NCI-H128 (cell line): ENCODE measurements at regions not wholly inside any gene's neighbourhood (a gene's known extent, or its start where the extent isn't known, plus 50 kb on each side); places are given as distances from the start of the nearest gene placed in this dataset.
"Not testable (repeated sequence)": the region's sequence is repeated elsewhere in the genome, so short reads cannot be mapped to it uniquely, and the experiment has no call there.

Experiments used
- DNase-seq: peaks from one replicate; lab custom pipeline; 2025; ENCODE audit not compliant: unreplicated experiment; lab: John Stamatoyannopoulos, UW

DNA sequence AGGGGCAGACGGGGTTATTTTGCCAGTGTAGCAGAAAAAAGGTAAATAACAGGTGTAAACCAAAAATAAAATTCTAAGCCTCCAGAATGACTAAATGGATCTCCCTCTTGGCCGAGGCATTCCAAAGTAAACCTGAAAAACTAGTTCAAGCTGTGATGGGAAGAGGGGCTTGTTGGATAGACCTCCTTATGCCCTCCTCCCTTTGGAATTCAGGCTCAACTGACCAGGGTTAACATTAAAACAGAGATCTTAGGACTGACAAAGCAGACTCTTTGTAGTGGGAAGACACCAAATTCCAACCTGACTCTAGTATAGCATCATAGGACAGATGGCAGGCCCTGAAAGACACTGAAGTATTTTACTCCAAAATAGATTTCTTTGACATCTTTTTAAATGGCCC, 113.8 kb upstream of the ITGB1 start:
- no peak for DNase-seq

DNA sequence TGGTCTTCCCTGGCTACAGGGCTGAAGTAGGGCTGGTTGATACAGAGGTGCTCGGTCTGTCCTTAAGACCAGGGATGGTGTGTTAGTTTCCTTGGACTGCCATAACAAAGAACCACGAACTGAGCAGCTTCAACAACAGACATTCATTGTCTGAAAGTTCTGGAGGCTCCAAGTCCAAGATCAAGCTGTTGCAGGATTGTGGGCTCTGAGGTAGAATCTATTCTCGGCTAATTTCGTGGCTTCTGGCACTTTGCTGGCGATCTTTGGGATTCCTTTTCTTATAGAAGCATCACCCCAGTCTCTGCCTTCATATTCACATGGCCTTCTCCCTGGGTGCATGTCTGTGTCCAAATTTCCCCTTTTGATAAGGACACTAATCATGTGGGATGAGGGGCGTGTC, 112.1 kb upstream of the ITGB1 start:
- DNase-seq: no peak

DNA sequence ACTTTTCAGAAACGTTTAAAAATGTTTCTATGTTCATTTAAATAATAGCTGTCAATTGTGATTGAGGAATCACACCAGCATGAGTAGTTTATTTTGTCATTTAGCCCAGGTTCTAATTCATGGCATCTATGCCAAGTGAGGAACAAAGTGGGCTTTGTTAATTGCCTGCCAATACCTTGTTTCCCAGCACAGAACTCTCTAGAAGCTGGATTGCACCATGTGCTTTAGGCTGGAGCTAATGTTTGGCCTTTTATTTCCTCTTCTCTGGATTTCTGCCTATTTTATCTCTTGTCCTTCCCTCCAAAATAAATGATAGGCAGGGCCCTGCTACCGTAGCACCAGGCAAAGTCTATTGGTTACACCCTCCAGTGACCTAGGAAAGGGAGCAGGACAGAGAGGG, 109.9 kb upstream of the ITGB1 start:
- DNase-seq: no peak

DNA sequence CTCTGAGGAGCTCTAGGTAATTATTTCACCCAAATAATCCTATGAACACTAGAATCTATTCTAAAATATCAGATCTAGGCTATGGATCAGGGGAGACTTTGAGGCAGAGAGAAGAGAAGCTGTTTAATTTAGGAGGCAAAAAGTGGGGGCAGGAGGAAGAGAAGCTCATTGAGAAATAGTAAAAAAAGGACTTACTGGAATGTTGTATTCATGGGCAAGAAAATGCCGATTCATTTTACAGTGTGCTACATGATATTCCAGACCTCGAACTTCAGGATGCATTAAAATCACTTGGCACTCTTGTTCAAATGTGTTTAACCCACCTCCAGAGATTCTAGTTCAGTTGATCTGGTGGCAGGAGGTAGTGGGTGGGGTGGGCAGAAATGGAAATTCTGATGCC, 109.5 kb upstream of the ITGB1 start:
- DNase-seq: no peak

DNA sequence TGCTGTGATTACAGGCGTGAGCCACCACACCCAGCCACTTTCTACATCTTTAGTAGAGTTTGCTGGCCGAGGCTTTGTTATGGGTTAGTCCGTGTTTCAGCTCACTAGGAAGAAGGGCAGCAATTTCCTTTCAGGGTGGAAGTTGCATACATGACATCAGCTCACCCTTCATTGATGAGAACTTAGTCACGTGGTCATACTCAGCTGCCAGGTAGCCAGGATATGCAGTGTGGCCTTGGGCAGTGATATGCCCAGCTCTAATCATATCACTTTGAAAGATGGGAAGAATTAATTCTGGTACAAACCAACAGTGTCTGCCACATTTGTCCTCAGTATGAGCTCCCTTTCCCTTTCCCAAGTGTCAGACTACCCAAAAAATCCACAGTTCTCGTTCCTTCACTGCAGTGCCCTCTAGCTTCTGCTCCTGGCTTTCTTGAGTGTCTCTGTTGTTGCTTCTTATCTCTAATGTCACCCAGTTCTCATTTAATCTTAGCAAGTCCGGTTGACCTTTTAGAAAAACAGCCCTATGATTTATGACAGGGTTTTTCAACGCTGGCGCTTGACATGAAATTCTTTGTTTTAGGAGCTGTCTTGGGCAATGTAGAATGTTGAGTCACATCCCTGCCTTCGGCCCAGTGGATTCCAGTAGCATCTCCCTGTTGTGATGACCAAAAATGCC, 108.7 kb upstream of the ITGB1 start:
- DNase-seq: no peak

DNA sequence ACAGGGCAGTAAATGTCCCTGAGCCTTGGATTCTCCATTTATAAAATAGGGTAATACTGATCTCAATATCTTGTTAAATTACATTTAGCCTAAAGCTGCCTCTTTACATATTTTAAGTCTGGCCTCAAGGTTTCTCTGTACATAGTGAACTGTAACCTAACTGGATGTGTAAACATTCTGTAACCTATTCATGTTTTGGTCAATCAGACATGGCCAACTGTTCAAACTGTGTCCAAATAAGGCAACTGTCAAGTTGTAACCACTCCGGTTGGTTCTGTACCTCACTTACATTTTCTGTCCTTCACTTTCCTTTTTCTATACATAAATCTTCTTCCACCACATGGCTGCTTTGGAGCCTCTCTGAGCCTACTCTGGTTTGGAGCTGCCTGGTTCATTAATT, 107.1 kb upstream of the ITGB1 start:
- no peak for DNase-seq

DNA sequence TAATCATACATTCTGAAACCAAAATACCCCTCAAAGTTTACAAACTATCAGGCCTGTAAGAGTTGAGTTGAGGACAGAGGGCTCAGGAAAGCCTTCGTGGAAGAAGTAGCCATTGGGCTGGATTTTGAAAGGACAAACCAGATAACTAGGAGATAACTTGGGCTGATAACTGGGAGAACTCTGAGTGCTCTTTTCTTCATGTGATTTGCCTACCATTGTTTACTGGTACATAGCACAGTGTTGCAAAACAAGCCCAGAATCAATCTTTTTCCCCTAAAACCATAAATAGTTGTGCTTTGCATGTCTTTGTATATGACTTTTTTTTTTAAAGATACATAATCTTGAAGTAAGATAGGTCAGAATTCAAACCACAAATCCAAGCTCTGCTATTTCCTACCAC, 106.7 kb upstream of the ITGB1 start:
- DNase-seq: no peak

DNA sequence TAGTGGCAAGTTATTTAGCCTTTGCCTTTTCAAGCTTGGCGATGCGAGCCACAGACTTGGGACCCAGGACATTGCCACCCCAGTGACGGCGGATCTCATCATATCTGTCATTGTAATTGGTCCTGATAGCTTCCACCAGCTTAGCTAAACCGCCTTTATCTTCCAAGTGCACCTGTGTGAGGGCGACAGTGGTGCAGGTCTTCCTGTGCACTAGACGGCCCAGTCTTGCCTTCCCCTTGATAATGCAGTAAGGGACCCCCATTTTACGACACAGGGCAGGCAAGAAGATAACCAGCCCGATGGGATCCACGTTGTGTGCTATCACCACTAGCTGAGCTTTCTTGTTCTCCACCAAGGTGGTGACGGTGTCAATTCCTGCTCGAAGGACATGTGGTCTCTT, 99.6 kb upstream of the ITGB1 start:
- no peak for DNase-seq

DNA sequence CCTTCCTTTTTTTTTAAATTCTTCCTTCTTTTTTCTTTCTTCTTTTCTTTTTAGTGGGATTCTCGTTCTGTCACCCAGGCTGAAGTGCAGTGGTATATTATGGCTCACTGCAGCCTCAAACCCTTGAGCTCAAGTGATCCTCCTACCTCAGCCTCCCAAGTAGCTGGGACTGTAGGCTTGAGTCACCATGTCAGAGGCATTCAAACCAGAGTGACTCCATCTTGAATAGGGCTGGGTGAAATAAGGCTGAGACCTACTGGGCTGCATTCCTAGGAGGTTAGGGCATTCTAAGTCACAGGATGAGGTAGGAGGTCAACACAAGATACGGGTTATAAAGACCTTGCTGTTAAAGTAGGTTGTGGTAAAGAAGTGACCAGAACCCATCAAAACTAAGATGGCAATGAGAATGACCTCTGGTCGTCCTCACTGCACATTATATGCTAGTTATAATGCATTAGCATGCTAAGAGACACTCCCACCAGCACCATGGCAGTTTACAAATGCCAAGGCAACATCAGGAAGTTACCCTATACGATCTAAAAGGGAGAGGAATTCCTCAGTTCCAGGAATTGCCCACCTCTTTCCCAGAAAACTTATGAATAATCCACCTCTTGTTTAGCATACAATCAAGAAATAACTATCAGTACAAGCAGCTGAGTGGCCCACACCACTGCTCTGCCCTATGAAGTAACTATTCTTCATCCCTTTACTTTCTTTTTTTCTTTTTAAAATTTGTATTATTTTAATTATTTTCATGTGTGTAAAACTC, 99.0 kb upstream of the ITGB1 start:
- no peak for DNase-seq

DNA sequence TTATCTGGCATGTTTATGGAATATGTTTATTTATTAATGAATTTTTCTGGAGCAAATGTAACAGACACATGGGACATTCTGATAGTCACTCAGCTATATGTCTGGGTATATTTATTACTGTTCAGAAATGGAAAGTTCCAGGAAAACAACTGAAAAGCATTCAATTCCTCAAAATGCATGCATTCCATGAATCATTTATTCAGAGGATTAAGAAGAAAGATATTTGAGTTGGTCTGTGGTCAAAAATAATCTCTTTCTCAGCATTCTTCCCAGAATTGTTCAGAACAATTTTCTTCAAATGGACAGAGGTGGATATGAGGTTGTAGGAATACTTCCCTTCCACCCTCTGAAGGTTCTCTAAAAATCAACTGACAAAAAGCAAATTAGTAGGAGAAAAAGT, 97.6 kb upstream of the ITGB1 start:
- DNase-seq: no peak

DNA sequence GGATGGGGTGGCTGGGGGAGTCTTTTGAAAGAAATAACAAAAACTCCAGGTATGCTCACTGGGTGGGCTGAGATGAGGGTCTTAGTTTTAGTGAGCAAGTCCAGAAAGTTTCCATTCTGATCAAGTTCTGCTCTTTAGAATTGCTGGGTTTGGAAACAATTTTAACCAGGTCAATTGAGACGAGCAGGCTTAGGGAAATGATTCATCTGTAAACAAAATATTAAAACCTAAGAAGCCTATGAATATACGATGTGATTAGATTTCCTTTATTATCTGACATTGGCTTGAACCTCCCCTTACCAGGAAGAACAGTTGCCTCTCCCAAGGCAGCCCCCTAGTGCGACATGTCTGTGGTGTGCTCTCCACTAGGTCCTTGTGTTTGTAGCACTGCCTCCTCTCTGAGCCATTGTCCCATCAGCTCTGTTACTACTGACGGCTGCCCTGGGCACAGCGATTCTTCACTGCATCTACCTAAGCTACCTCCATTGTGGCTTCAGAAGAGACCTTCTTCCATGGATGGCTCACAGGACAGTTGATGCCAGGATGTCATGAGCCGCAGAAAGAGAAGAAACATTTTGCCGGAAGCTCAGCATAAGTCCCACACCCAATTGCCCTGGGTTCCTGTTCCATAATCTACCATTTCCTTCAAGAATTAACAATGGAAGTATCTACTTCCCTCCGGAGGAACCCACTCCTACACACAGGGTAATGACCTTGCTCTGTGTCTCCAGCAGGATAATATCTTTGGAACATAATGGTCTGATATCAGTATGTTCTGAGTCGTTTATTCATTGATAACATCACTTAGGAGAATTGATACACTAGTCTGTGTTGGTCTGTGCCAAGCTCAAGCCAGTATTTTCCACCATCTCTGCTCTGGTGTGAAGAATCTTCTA, 95.1 kb upstream of the ITGB1 start:
- no peak for DNase-seq

DNA sequence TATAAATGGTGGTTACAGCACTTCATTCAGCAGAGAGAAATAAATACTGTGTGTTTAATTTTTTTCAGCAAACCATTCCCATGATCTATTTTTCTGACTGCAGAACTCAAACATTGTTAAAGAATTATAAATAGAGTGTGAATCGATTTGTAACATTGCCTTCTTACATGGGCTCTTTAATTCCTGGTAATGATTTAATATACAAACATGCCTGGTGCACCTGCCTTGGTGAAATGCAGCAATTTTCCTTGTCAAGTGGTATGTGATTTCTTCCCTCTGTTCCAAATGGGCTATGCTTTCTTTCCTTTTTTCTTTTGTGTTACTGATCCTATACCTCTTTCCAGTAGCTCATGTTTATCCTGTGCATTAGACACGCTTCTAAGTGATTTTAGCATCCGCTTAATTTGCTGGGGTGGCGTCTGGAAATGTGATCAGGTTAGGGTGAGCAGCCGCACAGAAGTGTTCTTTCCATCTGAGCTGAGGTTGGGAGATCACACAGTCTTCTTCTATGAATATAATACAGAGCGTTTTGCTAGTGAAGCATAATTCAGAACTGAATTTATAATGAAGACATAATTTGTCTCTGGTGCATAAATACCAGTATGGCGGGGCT, 94.3 kb upstream of the ITGB1 start:
- no peak for DNase-seq

DNA sequence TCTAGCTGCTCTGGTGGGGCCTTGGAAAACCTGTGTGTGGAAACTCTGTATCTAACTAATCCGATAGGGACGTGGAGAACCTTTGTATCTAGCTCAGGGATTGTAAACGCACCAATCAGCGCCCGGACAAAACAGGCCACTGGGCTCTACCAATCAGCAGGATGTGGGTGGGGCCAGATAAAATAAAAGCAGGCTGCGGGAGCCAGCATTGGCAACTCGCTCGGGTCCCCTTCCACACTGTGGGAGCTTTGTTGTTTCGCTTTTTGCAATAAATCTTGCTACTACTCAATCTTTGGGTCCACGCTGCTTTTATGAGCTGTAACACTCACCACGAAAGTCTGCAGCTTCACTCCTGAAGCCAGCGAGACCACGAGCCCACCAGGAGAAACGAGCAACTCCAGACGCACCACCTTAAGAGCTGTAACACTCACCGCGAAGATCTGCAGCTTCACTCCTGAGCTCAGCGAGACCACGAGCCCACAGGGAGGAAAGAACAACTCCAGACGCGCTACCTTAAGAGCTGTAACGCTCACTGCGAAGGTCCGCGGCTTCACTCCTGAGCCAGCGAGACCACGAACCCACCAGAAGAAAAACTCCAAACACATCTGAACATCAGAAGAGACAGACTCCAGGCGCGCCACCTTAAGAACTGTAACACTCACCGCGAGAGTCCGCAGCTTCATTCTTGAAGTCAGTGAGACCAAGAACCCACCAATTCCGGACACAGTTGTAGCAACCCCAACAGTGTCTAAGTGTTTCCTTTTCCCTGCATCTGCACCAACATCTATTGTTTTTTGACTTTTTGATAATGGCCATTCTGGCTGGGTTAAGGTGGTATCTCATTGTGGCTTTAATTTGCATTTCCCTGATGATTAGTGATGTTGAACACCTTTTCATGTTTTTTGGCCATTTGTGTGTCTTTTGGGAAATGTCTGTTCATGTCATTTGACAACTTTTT, 92.2 kb upstream of the ITGB1 start:
- DNase-seq: not testable (repeated sequence)

DNA sequence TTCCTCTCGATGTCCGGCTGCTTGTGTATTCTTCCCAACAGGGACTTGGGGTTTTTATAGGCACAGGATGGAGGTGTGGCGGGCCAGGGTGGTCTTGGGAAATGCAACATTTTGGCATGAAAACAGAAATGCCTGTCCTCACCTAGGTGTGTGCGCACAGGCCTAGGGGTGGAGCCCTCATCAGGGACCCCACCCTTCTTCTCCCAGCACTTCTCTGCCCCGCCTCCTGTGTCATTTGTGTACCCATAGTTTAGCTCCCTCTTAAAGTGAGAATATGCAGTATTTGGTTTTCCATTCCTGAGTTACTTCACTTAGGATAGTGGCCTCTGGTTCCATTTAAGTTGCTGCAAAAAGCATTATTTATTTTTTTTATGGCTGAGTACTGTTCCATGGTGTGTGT, 90.2 kb upstream of the ITGB1 start:
- DNase-seq: no peak

DNA sequence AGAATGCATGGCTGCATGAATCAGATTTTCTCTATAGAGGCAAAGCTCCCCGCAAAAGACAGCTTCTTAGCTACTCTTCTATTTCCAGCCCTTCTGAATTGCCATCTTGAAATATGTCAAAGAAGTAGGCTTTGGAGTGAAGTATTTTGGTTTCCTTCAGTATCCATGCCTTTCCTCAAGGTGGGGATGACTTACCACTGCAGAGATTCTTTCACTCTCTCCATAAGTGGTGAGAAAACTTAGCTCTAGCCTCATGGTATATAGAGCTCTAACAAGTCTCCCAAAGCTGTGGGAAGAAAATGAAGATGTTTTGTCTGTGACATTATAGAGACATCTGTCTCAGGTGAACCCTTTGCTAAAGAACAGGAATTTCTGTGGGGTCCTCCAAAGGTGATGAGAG, 89.6 kb upstream of the ITGB1 start:
- DNase-seq: no peak

DNA sequence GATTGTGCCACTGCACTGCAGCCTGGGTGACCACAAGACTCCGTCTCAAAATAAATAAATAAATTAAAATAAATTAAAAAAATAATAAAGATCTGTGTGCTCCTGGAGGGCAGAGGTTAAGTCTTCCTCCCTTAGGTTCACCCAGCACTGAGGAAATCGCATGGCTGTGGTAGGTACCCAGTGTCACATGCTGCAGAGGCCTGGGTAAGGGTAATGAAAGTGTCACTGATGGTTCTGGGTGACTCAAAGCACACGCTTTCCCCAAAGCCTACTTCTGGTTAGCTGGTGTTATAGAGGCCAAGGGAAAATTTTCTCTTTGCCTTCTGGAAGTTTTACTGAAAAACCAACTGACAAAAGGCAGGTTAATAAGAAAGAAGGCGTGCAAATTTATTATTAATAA, 88.8 kb upstream of the ITGB1 start:
- no peak for DNase-seq

DNA sequence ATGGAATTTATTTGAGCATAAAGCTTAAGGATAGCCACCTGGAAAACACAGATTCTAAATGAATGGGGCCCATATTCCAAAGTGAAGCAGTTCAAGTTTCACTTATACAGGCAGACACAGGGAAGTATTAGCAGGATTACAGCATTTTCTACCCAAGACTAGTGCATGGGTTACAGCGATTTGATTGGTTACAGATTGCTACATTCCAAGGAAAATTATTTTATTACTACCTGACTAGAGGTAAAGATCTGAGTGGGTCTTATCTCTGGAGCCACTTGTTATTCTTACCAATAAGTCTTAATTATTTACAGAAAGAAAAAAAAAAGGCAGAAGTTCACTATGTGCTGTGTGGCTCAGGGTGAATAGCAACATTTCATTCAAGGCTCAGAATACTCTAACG, 87.4 kb upstream of the ITGB1 start:
- no peak for DNase-seq

DNA sequence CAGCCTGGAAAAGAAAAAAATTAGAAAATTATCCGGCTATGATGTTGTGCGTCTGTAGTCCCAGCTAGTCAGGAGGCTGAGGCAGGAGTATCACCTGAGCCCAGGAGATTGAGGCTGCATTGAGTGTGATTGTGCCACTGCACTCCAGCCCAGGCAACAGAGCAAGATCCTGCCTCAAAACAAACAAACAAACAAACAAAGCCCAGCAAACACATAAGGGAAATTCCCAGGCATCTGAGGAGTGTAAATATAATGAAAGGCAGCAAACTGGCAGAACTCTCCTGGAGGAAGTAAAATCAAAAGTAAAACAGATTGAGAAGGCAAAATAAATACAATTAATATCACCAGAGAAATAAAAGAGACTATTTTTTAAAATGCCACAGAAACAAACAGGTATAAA, 84.5 kb upstream of the ITGB1 start:
- DNase-seq: no peak

DNA sequence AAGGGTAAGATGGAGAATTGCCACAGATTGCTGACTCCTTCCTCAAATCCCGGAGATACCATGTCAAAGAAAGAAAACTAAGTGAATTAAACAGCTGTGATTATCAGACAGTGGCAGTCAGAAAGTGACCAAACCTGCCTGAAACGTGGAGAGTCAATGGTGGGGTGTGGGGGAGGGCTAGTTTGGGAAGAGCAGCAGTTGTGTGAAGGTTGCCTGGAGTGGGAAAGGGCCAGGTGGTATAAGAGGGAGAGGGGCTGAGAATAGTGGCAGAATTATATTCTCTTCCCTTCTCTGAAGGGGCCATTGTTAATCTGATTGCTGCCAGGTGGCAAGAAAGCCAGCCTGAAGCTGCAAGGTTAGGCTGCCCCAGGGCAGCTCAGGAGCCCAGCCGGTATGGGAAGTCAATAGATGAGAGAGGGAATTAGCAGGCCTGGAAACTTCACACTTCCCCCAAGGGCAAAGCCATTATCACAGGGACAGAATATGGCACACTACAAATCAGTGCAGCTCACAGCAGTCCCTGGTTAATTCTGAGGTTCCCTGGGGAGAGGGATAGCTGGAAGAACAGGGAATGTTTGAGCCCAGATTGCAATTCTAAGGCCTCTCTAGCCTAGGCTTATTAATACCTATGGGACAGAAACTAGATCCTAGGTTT, 83.9 kb upstream of the ITGB1 start:
- DNase-seq: no peak

DNA sequence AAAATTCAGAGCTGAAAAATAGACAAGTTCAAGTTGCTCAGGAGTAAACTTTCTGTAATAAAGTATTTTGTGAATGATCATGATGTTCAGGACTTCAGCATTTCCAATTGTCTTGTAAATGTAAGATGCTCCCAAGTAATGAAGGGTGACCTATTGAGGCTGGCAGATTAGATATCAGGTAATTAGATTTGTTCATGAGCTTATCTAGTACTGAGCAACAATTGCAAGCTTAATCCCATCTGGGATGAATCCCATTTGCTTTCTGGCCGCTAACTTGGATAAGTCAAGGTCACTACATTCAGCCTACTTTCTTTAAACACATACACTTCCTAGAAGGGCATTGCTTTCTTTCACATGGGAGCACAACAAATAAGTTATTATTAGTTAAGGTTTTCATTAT, 82.4 kb upstream of the ITGB1 start:
- no peak for DNase-seq
